Stomach (tissue), 4 donors: ENCODE measurements at regions not wholly inside any gene's neighbourhood (a gene's known extent, or its start where the extent isn't known, plus 50 kb on each side); places are given as distances from the start of the nearest gene placed in this dataset.

Experiments used
- EP300 ChIP-seq: sonication (generic); formaldehyde crosslinking; IDR thresholded peaks from one replicate; pipeline ENCODE4 v1.6.1; 2017; ENCODE audit warnings: antibody characterized with exemption
- POLR2A ChIP-seq, 4 donors: fragments of 450-650 bp; IDR thresholded peaks; one replicate each; pipeline ENCODE4 v1.6.1; 2016; ENCODE audit warnings: antibody characterized with exemption in 4 of 4, control low read depth in 2 of 4, mild to moderate bottlenecking in 1 of 4, moderate library complexity in 1 of 4

DNA sequence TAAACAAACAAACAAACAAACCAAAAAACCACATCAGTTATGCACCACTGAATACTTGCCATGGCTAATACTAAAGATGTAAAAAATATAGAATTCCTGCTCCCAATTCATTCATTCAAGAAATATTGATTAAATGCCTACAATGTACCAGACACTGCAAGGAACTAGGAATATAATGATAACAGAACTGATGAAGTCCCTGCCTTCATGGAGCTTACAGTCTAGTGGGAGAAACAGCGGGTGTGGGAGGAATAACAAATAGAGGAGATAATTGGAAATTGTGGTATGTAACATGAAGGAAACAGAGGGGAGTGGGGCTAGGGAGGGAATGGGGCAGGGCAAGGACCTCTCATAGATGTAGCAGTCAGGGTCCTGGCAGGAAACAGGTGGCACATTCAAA is 58.6 kb upstream of the NBL1 start:
- TF ChIP-seq EP300 (no peak), POLR2A (IDR thresholded peaks at IDR 0.05) (no peak)
